PFSK-1 (cell line): ENCODE measurements at regions not wholly inside any gene's neighbourhood (a gene's known extent, or its start where the extent isn't known, plus 50 kb on each side); places are given as distances from the start of the nearest gene placed in this dataset.

Experiments used
- FOXP2 ChIP-seq: optimal IDR thresholded peaks from 2 replicates; pipeline ENCODE3; 2011; ENCODE audit warnings: borderline replicate concordance, control low read depth, inconsistent platforms; ENCODE audit not compliant: insufficient read depth; ENCODE audit errors: extremely low read length, extremely low read depth
- POLR2AphosphoS5 ChIP-seq: IDR thresholded peaks from 2 replicates; pipeline ENCODE4 v1.6.1; 2012; ENCODE audit warnings: low read depth, mild to moderate bottlenecking, control low read depth, low read length, moderate library complexity
- SIN3A ChIP-seq: IDR thresholded peaks from 2 replicates; pipeline ENCODE4 v1.6.1; 2012; ENCODE audit warnings: mild to moderate bottlenecking, low read length, moderate library complexity, borderline replicate concordance; ENCODE audit not compliant: insufficient read depth
- TAF1 ChIP-seq: IDR thresholded peaks from 2 replicates; pipeline ENCODE4 v1.6.1; 2012; ENCODE audit warnings: low read length, control low read depth, borderline replicate concordance; ENCODE audit not compliant: insufficient read depth
- TF ChIP-seq, protein P1 (sequence below), 2 experiments: IDR thresholded peaks; 2 replicates each; pipeline versions ENCODE4 v1.6.1 to v1.8.0; 2011 to 2012; ENCODE audit warnings: low read depth in 2 of 2, low read length in 2 of 2, control low read depth in 1 of 2, inconsistent platforms in 1 of 2, mild to moderate bottlenecking in 1 of 2, moderate library complexity in 1 of 2; ENCODE audit not compliant: insufficient read depth in 1 of 2

DNA sequence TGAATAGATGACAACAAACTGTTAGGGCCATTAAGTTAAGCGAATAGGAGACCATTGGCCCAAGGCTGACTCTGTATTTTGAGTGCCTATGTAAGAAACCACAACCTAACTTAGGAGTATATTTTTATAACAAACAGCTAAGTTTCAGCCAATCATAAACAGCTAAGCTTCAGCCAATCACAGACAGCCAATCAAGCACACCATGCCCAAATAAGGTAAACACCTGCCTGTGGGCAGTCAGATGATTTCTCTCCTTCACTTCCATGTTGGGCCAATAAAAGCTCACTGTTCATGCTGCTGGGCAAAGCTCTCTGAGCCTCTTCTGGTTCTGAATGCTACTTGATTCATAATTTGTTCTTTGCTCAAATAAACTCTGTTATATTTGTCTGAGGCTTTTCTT is 344.6 kb downstream of the BTG1 start:
- TF ChIP-seq SIN3A (no peak), POLR2AphosphoS5 (no peak), FOXP2 (no peak), TAF1 (no peak)
- TF ChIP-seq, protein P1, sequence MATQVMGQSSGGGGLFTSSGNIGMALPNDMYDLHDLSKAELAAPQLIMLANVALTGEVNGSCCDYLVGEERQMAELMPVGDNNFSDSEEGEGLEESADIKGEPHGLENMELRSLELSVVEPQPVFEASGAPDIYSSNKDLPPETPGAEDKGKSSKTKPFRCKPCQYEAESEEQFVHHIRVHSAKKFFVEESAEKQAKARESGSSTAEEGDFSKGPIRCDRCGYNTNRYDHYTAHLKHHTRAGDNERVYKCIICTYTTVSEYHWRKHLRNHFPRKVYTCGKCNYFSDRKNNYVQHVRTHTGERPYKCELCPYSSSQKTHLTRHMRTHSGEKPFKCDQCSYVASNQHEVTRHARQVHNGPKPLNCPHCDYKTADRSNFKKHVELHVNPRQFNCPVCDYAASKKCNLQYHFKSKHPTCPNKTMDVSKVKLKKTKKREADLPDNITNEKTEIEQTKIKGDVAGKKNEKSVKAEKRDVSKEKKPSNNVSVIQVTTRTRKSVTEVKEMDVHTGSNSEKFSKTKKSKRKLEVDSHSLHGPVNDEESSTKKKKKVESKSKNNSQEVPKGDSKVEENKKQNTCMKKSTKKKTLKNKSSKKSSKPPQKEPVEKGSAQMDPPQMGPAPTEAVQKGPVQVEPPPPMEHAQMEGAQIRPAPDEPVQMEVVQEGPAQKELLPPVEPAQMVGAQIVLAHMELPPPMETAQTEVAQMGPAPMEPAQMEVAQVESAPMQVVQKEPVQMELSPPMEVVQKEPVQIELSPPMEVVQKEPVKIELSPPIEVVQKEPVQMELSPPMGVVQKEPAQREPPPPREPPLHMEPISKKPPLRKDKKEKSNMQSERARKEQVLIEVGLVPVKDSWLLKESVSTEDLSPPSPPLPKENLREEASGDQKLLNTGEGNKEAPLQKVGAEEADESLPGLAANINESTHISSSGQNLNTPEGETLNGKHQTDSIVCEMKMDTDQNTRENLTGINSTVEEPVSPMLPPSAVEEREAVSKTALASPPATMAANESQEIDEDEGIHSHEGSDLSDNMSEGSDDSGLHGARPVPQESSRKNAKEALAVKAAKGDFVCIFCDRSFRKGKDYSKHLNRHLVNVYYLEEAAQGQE (IDR thresholded peaks at IDR 0.05; ENCODE audit: insufficient read depth in 1 of 2, low read depth in 2 of 2, low read length in 2 of 2), result no peak

DNA sequence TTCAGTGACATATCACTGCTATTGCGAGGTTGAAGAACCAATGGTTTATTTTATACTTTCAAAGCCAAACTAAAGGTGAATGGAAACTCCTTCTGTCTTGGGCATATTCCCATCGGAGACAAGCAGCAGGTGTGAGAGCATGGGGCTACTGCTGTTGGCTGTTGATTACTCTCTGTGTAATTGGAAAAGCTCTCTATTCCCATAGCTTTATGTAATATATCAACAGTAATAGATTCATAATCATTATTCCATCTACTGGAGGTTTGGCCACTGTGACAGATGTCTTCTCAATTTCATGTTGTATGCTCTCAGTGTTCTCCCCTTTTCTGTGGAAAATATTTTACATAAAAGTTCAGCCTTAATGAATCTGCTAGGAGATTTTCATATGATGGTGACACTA is 352.0 kb downstream of the BTG1 start:
- TF ChIP-seq POLR2AphosphoS5, result no peak
- TF ChIP-seq SIN3A, result no peak
- TF ChIP-seq TAF1, result no peak
- TF ChIP-seq, protein P1 (IDR thresholded peaks at IDR 0.05; ENCODE audit: insufficient read depth in 1 of 2, low read depth in 2 of 2, low read length in 2 of 2), result no peak
- TF ChIP-seq FOXP2, result no peak

- TF ChIP-seq POLR2AphosphoS5 (no peak), TAF1 (no peak), SIN3A (no peak), FOXP2 (no peak)
- TF ChIP-seq, protein P1 (IDR thresholded peaks at IDR 0.05; ENCODE audit: insufficient read depth in 1 of 2, low read depth in 2 of 2, low read length in 2 of 2), result no peak
Measured at GRCh38 chr12:91792597-91792996, 353.0 kb downstream of the BTG1 start.

DNA sequence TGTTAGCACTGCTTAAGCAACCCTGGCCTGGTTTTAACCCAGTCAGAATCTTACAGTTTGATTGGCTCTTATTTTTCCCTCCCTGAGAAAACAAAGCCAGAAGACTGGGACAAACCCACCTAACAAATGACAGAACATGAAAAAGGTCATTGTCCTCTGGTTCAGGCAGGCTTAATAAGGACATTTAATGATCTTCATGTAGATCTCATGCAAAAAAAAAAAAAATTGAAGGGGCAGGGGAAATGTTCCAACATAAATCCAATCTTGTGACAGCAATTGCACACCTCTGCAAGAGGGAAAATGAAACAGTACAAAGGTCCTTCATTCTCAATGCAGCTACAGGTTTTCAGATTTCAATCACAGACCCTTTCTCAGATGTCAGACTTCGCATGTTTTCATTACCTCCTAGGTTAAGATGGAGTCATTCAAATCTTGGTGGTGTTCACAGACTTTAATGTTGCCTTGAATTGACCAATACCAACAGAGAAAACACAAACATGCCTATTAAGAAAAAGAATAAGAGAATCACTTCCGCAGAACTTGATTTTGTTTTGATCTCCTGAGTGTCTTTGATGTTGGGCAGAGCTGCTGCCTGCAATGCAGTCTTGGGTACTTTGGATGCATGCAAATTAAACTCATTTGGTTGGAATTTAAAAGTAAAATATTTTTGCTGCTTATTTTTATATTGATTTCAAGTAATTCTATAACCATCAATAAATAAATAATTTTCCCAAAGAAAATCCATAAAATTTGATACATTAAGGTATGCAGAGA is 359.0 kb downstream of the BTG1 start:
- TF ChIP-seq POLR2AphosphoS5, result no peak
- no peak for TF ChIP-seq FOXP2
- TF ChIP-seq SIN3A, result no peak
- TF ChIP-seq, protein P1 (IDR thresholded peaks at IDR 0.05; ENCODE audit: insufficient read depth in 1 of 2, low read depth in 2 of 2, low read length in 2 of 2), result no peak
